Stimulated activated CD4-positive, alpha-beta T cell treated with anti-CD3 and anti-CD28 coated beads, Interleukin-4, amount 100 ng/mL, for 48 hours (primary cell): ENCODE measurements at regions not wholly inside any gene's neighbourhood (a gene's known extent, or its start where the extent isn't known, plus 50 kb on each side); places are given as distances from the start of the nearest gene placed in this dataset.

Source experiments
- DNase-seq, 2 donors: peaks; one replicate each; pipeline ENCODE4 v3.0.0-alpha.2; 2020; ENCODE audit warnings: low read depth in 2 of 2

DNA sequence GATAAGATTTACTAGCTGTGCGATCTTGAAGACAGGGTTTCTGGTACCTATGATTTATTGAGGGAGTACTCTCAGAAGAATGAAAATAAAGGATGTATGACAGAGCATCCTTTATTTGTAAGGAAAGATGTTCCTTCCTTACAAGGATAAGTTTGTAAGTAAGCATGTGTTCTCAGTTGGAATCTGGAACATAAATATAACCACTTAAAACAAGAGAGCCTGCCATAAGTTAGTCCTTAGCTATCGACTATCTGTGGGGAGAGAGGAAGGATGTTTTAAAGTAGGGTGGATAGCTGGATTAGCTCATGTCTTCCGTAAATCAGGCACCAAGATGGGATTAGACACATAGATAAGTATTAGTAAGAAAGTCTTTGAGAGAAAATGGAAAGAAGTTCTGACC lies 192.6 kb upstream of the CARD18 start:
- no peak for DNase-seq

DNA sequence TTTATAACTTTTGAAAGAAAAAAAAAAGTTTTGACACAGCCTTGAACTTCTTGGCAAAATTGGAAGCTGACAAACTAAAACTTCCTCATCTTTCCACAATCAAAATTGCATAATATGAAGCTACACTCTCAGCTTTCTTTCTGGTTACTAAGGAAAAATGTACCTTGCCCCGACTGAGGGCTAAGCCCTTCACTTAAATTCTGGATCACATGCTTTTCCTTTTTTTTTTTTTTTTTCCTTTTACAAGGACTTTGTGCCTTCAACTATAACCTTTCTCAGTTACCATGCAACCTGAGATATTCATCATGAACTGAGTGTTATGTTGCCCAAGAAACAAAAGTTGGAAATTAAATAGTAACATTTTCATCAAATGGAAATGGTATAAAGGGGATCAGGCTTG lies 188.5 kb upstream of the CARD18 start:
- no peak for DNase-seq

DNA sequence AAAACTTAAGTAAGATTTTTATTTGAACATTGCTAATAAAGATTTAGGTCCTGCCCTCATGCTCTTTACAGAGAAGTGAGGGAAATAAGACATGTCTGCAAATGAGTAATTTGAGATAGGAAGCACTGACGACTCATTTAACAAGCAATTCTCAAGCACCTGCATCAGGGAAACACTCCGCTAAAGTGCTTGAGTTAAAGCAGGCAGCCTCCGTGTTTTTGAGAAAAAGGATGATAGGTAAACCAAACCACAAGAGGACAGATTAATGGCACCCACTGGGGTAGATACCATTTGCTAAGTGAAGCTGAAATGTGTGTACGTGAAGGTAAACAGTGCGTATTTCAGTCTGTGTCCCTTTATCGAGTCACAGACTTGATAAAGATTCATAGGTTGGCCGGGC lies 184.6 kb upstream of the CARD18 start:
- no peak for DNase-seq

DNA sequence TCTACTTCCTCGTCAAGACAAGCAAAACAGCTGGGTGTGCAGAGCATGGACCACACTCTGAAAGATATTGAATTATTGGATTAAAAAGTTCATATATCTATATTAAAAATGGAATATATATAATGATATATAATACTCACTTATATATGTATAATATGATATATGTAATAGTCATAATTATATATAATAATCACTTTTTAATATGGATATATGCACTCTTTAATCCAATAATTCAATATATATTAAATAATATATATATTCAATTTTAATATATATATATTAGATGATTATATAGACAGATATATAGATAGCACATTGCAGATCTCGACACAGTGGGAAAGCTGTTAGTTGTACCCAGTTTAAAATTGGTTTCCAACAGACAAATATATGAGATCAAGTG lies 182.1 kb upstream of the CARD18 start:
- no peak for DNase-seq

DNA sequence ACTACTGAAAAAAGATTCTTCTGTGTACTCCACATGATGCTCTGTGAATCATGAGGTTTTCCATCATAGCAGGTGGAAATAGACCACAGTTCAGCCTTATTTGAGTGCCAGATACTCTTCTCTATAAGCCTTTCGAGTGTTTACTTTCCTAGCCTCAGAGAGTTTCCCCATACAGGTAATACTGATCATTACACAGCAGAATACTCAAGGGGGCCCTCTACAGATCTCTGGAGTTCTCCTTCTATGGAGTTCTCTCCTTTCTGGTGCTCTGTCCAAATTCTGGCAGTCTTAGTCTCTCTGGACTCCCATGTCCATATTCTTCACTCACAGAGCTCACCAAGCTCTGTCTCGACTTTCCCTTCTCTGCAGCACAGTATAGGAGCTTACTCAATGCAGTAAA lies 175.7 kb upstream of the CARD18 start:
- DNase-seq = no peak

DNA sequence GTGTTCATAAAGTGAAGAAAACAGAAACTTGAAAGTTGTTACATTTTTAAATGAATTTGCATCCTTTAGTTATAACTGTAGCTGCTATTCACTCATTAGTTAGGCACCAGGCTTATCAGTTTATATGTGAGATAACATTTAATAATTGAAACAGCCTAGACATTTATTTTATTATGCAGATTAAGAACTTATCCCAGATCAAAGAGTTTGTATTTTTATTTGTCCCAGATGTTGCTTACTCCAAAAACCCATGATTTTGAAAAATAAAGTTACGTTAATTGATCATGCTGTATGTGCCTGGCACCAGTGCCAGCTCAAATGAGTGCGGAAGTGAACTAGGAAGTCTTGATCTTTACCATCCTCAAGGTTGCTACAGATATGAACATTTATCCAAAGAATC lies 172.7 kb upstream of the CARD18 start:
- no peak for DNase-seq

DNA sequence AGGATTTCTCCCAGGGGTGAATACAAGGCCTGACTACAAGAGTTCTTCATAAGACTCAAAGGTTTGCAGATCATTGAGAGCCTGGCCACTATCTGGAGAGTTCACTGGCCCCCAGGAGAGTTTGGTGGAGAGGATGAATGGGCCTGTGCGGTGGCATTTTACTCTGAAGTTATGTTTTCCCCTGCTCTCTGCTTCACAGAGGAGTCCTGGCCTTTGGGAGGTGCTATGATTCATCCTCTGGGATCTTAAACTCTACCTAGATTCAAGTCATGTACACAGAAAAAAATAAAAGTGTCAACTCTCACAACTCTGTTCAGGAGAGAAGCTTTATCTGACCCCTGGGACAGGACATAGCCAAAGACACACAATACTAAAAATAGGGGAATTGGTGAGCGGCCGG lies 159.1 kb upstream of the CARD18 start:
- no peak for DNase-seq

DNA sequence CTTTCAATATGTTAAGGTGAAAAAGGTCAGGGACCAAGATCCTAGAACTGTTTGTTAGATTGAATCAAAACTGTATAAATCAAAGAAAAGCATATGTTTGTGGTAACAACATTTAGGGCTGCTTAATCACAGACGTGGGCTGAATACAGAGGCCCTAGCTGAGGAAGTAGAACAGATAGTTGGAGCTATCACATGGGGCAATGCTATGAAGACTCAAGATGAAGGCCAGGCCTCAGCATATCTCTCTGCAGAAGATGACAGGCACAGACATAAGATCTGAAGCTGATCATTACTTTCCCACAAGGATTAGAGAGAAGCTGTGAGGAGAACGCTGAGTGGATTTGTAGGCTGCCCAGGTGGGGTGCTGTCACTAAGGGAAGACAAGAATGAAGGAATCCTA lies 158.6 kb upstream of the CARD18 start:
- DNase-seq = no peak

DNA sequence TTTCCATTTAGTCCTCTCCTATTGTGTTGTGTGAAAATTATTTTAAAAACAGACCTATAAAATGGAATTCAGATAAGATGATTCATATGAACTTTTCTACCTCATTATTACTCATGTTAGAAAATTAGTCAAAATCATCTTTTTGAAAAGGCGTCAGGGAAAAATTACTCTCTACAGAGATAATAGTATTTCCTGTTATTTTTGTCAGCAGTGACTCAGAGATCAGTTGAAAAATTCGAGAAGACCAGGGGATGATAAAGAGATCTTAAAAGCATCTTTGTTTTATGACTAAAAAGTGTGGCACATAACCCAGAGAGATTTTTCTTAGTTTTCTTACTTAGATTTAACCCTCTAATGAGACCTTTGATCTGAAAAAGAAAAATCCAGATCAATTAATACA lies 157.9 kb upstream of the CARD18 start:
- DNase-seq = no peak

DNA sequence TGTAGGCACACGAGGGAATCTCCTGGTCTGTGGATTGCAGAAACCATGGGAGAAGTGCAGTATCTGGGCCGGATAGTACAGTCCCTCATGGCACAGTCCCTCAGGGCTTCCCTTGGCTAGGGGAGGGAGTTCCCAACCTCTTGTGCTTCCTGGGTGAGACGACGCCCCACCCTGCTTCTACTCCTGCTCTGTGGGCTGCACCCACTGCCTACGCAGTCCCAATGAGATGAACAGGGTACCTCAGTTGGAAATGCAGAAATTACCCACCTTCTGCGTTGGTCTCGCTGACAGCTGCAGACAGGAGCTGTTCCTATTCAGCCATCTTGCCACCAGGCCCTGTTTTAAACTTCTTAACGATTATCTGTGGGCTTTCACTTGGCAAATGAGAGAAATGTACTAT lies 157.2 kb upstream of the CARD18 start:
- DNase-seq = no peak

DNA sequence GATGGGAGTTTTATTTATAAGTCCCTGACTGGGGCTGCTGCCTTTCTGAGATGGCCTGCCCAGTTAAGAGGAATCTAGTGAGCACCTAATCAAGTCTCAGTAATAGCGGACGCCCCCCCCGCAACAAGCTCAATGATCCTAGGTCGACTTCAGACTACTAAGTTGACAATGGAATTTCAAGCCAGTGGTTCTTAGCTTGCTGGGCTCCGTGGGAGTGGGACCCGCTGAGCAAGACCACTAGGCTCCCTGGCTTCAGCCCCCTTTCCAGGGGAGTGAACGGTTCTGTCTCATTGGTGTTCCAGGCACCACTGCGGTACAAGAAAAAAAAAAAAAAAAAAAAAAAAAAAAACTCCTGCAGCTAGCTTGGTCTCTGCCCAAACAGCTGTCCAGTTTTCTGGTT lies 156.8 kb upstream of the CARD18 start:
- no peak for DNase-seq

DNA sequence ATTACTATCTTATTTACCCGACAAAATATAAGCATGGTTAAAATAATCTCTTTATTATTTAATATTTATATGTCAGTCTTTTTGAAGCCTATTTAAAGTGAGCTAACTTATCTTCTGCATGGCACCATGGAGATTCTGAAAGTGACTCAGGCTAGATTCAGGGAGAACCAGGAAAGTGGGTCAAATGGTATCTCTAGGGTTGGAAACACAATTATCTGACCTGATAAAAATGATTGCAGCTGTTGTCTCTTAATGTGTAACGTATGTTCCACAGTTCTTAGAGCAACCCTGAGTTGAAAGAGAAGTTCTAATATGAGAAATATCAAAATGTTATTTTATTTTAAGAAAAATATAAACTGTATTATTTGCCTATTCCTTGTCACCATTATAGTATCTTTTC lies 143.1 kb upstream of the CARD18 start:
- DNase-seq = no peak

DNA sequence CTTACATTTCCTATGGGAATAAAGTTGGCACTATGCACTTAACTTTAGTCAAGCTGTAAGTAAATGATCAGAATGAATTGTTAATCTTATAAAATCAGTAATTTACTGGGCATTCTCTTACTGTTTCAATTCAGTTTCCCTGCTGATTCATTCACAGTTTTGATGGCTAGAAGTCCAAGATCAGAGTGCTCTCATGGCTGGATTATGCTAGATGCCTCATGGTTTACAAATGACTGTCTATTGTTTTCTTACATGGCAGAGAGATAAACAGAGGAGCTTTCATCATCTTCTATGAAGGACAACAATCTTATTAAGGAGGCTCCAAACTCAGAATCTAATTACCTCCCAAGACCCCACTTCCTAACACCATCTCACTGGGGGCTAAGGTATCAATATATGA lies 135.1 kb upstream of the CARD18 start:
- no peak for DNase-seq

DNA sequence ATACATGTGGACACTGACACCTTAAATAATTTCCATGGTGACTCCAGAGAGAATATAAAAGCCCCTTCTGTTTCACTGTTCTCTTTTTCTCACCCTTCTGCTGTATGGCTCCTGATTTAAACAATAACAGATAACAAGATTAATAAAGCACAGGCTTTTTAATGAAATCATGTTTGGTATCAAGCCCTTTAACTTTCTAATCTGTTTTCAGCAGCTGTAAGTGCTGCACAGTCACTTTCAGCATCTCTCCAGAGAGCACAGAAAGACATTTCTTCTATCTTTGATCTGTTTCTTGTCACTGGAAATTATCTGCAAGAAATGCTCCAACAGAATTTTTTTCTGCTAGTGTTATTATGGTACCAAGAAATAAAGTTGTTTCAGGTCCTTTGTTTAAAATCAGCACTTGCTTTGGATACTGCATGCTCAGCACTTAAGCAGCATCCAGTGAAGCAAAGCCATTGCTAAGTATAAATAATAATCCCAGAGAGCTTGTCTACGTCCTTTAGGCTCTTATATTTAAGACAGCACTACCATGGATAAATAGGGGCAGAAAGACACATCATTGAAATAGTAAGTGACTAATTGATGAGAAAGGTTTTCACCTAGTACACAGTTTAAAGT lies 134.2 kb upstream of the CARD18 start:
- DNase-seq = no peak

DNA sequence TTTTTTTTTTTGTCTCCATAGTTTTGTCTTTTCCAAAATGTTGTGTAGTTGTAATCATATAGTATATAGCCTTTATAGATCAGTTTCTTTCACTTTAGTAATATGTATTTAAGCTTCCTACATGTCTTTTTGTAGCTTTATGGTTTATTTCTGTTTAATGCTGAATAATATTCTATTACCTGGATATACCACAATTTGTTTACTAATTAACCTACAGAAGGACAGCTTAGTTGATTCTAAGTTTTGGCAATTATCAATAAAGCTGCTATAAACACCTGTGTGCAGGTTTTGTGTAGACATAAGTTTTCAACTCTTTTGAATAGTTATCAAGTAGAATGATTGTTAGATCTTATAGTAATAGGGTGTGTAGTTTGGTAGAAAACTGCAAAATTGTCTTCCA lies 130.3 kb upstream of the CARD18 start:
- DNase-seq = no peak

DNA sequence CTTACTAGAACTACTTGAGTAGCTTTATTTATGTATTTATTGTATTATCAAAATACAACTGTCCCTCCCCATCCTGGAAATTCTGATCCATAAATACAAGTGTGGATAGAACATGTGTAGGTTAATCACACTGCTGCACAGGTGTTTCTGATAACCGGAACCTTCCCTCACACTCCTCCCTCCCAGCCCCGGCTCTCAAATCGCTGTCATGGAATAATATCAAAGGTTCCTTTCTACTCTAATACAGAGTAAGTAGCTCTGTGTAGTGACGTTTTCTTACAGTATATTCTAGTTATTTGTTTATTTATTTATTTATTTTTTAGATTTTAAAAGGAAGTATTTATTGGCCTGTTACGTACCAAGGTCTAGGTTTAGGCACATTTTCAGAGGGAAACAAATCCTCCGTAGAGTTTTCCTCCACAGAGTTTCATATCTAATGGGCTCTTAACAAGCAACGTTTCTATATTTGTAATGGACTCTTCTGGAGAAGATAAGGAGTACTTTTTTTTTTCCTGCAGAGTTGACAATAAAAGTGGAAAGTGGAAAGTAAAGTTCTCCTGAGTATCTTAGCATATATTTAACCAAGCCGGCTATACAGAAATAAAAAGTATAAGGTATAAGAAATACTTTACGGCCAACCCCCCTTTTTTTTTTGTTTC lies 129.0 kb upstream of the CARD18 start:
- no peak for DNase-seq

DNA sequence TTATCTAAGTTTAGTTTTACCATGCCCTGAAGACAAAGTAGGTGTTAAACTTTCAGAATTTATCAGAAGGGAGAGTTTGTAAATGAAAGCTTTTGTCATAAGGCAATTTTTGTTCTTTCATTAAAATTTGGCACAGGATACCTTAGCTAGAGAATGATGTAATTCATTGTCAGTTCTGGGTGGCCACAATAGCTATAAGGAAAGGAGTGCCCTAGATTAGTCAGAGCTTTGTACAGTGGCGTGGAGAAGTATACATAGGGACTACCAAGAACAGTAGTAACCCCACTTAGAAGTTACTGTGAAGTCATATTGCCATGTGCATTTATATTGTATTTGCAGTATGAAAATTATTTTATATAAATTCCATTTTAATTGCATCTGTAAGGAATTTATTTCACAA lies 126.3 kb upstream of the CARD18 start:
- no peak for DNase-seq

DNA sequence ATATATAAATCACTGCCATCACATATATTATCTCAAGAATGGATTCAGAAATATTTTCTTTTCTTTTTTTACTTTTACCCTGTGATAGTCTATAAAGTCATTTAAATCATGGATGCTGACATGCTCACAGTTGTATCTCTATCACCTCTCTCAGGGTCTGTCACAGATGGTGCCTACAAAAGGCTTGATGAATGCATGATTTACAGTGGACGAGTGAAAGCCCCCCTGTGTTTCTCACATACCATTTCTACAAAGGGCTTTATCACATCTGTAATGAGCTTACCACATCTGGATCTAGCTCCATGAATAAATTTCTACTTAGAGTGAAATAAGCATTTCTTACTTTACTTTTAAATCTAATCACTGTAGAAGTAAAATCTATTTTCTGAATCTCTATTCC lies 121.4 kb upstream of the CARD18 start:
- DNase-seq = no peak

DNA sequence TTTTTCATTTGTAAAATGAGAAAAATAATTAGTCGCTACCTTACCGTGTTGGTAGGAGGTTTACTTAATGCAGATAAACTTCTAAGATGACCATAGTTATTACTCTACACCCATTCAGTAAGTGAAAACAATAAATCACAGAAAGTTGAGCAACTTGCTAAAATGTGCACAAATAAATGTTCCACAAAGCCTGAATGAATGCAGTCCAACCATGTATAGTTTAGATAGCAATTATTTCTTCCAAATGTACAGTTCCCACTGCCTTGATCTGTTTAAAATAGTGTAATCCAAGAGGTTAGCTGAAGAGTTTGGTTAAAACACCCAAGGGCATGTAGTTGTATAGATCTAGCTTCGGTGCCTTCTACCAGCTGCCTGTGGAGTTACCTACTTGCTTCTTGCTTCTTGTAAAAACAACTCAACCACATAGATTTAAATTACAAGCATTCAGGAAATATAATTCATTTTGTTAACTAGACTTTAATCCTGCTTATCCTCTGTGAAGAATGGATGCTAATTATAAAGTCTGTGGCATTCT lies 106.3 kb upstream of the CARD18 start:
- DNase-seq = no peak

DNA sequence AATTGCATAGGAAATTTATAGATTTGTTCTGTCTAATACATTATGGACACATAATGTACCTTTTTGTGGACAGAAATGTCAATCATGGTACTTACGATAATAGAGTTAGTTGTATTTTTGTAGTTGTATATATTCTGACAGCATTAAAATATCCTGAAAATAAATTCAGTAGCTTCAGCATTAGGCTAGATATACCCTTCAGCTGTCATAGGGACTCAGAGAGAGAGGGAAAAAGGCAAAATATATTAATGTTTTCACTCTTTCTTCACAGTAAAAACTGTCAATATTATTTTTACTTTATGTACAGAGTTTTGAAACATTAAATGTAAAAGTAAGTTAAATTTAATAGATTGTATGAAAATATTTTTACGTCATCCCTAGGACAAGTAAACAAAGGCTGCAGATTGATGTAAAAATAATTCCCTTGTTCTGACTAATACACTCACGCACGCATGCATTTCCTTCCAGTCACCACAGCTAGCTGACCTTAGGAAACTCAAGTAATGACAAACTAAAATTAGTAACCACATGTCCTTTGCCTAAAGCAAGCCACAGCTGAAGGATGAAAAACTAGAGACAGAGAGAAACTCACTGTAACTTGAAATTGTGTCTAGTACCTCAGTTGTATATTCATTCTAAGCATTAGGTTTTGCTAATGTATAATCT lies 104.7 kb upstream of the CARD18 start:
- DNase-seq = no peak

DNA sequence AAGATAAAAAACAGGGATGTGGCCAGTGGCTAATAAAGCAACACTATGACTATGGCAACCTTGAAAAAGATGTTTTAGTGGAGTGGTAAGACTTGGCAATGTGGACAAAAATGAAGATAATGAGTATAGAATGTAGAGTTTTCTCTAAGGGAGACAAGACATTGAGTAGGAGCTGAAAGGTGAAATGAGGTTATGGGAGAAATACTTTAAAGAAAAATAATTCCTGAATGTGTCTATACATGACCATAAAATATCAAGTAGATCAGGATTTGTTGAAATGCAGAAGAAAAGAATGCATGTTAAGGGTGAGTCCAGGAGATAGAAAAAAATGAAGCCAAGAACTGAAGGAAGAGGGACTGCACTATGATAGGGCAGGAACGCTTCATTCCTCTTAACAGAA lies 101.6 kb upstream of the CARD18 start:
- DNase-seq = no peak

DNA sequence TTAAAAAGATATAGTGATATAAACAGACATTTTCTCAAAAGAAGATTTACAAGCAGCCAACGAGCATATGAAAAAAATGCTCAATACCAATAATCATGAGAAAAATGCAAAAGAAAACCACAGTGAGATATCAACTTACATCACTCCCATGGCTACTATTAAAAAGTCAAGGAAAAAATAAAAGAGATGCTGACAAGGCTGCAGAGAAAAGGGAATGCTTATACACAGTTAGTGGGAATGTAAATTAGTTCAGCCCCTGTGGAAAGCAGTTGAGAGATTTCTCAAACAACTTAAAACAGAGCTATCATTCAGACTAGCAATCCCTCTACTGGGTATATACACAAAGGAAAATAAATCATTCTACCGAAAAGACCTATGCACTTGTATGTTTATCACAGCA lies 97.1 kb upstream of the CARD18 start:
- no peak for DNase-seq

DNA sequence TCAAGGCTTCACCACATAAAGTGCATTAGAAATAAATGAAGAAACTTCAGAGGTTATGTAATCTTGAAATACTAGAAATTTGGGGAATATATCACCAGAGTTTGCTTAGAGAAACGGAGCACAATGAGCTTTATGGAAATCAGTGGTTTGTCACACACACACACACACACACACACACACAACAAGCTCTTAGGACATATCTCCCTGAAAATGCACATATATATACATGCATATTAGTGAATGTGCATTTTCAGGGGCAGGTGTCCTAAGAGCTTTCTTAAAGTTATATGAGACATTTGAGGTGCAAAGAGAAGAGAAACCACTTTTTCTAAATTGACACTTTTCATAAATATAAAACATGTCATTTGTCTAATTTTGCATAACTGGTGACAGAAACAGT lies 93.7 kb upstream of the CARD18 start:
- DNase-seq = no peak
